Heart right ventricle (tissue), 16 donors: ENCODE measurements at regions not wholly inside any gene's neighbourhood (a gene's known extent, or its start where the extent isn't known, plus 50 kb on each side); places are given as distances from the start of the nearest gene placed in this dataset.
"Not testable (repeated sequence)": the region's sequence is repeated elsewhere in the genome, so short reads cannot be mapped to it uniquely, and the experiment has no call there.

Experiments used
- ATAC-seq, 8 donors: fragments of 200-7000 bp; cut with Tn5 transposase; one replicate each; pipeline ENCODE4 v1.9.1; 2020; ENCODE audit warnings: mild to moderate bottlenecking in 8 of 8, moderate library complexity in 8 of 8, moderate number of reproducible peaks in 1 of 8
- DNase-seq, 2 donors: peaks; one replicate each; pipeline ENCODE4 v3.0.0-alpha.2; 2020
- H3K27ac ChIP-seq, 10 donors: fragments of 200-600 bp; sonication (generic) in 2 of 10; one replicate each; pipeline versions ENCODE4 v1.5.0 to v1.8.0; 2020 to 2022; ENCODE audit warnings: mild to moderate bottlenecking in 3 of 10
- H3K27me3 ChIP-seq, 7 donors: fragments of 200-600 bp; one replicate each; pipeline ENCODE4 v1.8.0; 2021 to 2022; ENCODE audit warnings: mild to moderate bottlenecking in 2 of 7
- H3K36me3 ChIP-seq, 9 donors: fragments of 200-600 bp; sonication (generic) in 1 of 9; one replicate each; pipeline versions ENCODE4 v1.5.0 to v1.8.0; 2020 to 2022; ENCODE audit warnings: mild to moderate bottlenecking in 2 of 9
- H3K4me1 ChIP-seq, 9 donors: fragments of 200-600 bp; sonication (generic) in 1 of 9; one replicate each; pipeline versions ENCODE4 v1.5.0 to v1.8.0; 2020 to 2022; ENCODE audit warnings: mild to moderate bottlenecking in 4 of 9
- H3K4me3 ChIP-seq, 10 donors: fragments of 200-600 bp; sonication (generic) in 2 of 10; one replicate each; pipeline versions ENCODE4 v1.5.0 to v1.8.0; 2020 to 2022; ENCODE audit warnings: mild to moderate bottlenecking in 7 of 10, moderate library complexity in 2 of 10
- H3K9me3 ChIP-seq, 11 donors: fragments of 200-600 bp in 10 of 11; sonication (generic) in 2 of 11; one replicate each; pipeline versions ENCODE4 v1.5.0 to v1.8.0; 2013 to 2022; ENCODE audit warnings: mild to moderate bottlenecking in 2 of 11, control low read depth in 1 of 11, moderate library complexity in 1 of 11
- CTCF ChIP-seq, 9 donors: fragments of 200-600 bp; sonication (generic) in 2 of 9; IDR thresholded peaks; one replicate each; pipeline versions ENCODE4 v1.5.0 to v1.8.0; 2021 to 2022; ENCODE audit warnings: antibody characterized with exemption in 9 of 9, mild to moderate bottlenecking in 5 of 9, moderate library complexity in 1 of 9
- WGBS, 2 donors: extraction: QIAGEN DNeasy Blood & Tissue Kit; methylation state at CpG; one replicate each; pipeline ENCODE4 v1.1.7; 2013; ENCODE audit warnings: inconsistent platforms in 1 of 2; 5-methylcytosine and 5-hydroxymethylcytosine counted together
- intact Hi-C, 10 donors: fragments of 100-400 bp; cut with DNase I; formaldehyde crosslinking; loops; one replicate each; pipeline versions ENCODE4 v1.11.1 to v1.14.2; 2022
- donor health status: Arrhythmogenic right ventricular cardiomyopathy.
- donor health status: ischemic (EF 13 %, LVEDD 7.1; RV severe dilation, severe dysfunction).
- donor health status: healthy with polysubstance abuse.
- donor health status: DM: no; HTN: yes; CAD: no.
- donor health status: DM: no; HTN: no; CAD: no.
- donor health status: ischemic (EF 25% LVEDD 6.9; RV normal size, moderate dysfunction).
- donor health status: ischemic (EF 25% LVEDD 5.7; RV mildly dilated, moderate dysfunction).
- donor health status: healthy.
- donor health status: DM: yes; HTN: yes; CAD: no.
- donor health status: Ischemic cardiomyopathy.
- donor health status: ischemic (EF 35%, LVEDD 5.7; RV mildly dilated, moderate dysfunction).
- donor health status: nonischemic (EF 11% LVEDD 7.7; RV severe dilation, severe dysfunction).
- donor health status: DM: yes; HTN: yes; CAD: no.
- donor health status: PGD.
- donor health status: ischemic (EF 29% LVEDD 5.4; RV normal size, mild dysfunction).
- donor health status: nonischemic (EF 23%, LVEDD 6.1; RV moderate dilation, normal function).

DNA sequence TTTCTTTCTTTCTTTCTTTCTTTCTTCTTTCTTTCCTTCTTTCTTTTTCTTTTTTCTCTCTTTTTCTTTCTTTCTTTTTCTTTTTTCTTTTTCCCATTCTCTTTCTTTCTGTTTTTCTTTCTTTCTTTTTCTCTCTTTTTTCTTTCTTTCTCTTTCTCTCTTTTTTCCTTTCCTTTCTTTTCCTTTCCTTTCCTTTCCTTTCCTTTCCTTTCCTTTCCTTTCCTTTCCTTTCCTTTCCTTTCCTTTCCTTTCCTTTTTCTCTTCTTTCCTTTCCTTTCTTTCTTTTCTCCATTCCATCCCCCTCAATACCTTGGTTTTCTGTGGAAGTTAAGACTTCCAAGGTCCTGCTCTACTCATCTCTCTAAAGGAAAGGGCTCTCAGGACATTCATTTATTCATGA lies 102.8 kb upstream of the CLNK start:
- intact Hi-C loops, result no loop called here
- H3K4me1 ChIP-seq, result no peaks in the 10 kb centered on the region
- H3K27me3 ChIP-seq, result no peaks in the 10 kb centered on the region
- DNase-seq (no peak), ATAC-seq (no peak)
- H3K9me3 ChIP-seq, result no peaks in the 10 kb centered on the region
- no peak overlapping the region for H3K4me3 ChIP-seq
- no peak for TF ChIP-seq CTCF (IDR thresholded peaks at IDR 0.05)
- H3K36me3 ChIP-seq, result no peaks in the 10 kb centered on the region
- H3K27ac ChIP-seq, result no peak overlapping the region

DNA sequence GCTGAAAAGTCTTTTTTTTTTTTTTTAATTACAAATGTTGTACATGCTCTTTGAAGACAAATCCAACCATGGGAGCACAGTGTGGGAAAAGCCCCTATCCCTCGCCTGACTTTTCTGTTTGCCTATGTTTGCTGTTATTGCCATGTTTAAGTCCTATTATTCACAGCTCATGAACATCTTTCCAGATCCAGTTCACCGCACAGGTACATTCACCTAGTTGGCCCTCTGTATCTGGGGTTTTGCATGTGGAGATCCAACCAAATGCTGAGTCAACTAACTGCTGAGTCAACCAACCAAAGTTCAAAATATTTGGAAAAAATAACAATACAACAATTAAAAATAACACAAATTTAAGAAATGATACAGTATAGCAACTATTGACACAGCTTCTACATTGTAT lies 100.1 kb upstream of the CLNK start:
- H3K9me3 ChIP-seq, result no peaks in the 10 kb centered on the region
- intact Hi-C loops, result no loop called here
- no peak overlapping the region for H3K27ac ChIP-seq
- H3K36me3 ChIP-seq, result no peaks in the 10 kb centered on the region
- no peaks in the 10 kb centered on the region for H3K27me3 ChIP-seq
- DNase-seq, result no peak
- no peak overlapping the region for H3K4me3 ChIP-seq
- no peaks in the 10 kb centered on the region for H3K4me1 ChIP-seq
- TF ChIP-seq CTCF (IDR thresholded peaks at IDR 0.05), result no peak
- no peak for ATAC-seq
- 94 to 95% methylated on average over 2 of the region's 2 CpGs for WGBS, 2 donors

GRCh38 chr4:10783351-10783750 lies 98.8 kb upstream of the CLNK start:
- H3K27me3 ChIP-seq, result no peaks in the 10 kb centered on the region
- H3K9me3 ChIP-seq, result no peaks in the 10 kb centered on the region
- H3K4me1 ChIP-seq, result no peaks in the 10 kb centered on the region
- ATAC-seq, result no peak
- no peak overlapping the region for H3K27ac ChIP-seq
- 65 to 66% methylated on average over 3 of the region's 3 CpGs for whole genome bisulfite sequencing, 2 donors
- H3K4me3 ChIP-seq, result no peak overlapping the region
- intact Hi-C loops, result no loop called here
- no peak for DNase-seq
- no peaks in the 10 kb centered on the region for H3K36me3 ChIP-seq
- no peak for TF ChIP-seq CTCF (IDR thresholded peaks at IDR 0.05)

- no peaks in the 10 kb centered on the region for H3K36me3 ChIP-seq
- no peak overlapping the region for H3K4me3 ChIP-seq
- no peaks in the 10 kb centered on the region for H3K4me1 ChIP-seq
- intact Hi-C loops, result no loop called here
- no peaks in the 10 kb centered on the region for H3K9me3 ChIP-seq
- no peak for TF ChIP-seq CTCF (IDR thresholded peaks at IDR 0.05)
- ATAC-seq (no peak), DNase-seq (no peak)
- no peak overlapping the region for H3K27ac ChIP-seq
- no peaks in the 10 kb centered on the region for H3K27me3 ChIP-seq
- 79 to 82% methylated on average over 5 of the region's 5 CpGs for WGBS, 2 donors
These were observed 97.2 kb upstream of the CLNK start for GRCh38 chr4:10781805-10782204.

DNA sequence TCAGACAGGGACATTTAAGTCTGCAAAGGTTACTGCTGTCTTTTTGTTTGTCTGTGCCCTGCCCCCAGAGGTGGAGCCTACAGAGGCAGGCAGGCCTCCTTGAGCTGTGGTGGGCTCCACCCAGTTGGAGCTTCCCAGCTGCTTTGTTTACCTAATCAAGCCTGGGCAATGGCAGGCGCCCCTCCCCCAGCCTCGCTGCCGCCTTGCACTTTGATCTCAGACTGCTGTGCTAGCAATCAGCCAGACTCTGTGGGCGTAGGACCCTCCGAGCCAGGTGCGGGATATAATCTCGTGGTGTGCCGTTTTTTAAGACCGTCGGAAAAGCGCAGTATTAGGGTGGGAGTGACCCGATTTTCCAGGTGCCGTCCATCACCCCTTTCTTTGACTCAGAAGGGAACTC lies 96.2 kb upstream of the CLNK start:
- ATAC-seq, DNase-seq, H3K36me3 ChIP-seq, H3K27me3 ChIP-seq, H3K4me3 ChIP-seq, intact Hi-C loops, H3K9me3 ChIP-seq, H3K4me1 ChIP-seq, H3K27ac ChIP-seq: not testable (repeated sequence)
- 90 to 94% methylated on average over 13 of the region's 13 CpGs for WGBS, 2 donors

- H3K4me3 ChIP-seq, ATAC-seq: not testable (repeated sequence)
These were observed 90.6 kb upstream of the CLNK start for GRCh38 chr4:10775132-10775531.

More at GRCh38 chr4:10775132-10775531, 90.6 kb upstream of the CLNK start:
- H3K27me3 ChIP-seq, H3K27ac ChIP-seq, intact Hi-C loops, H3K4me1 ChIP-seq, H3K9me3 ChIP-seq, DNase-seq, H3K36me3 ChIP-seq: not testable (repeated sequence)
- 87 to 97% methylated on average over 2 to 4 of the region's 4 CpGs for WGBS, 2 donors
